Smooth muscle cell (in vitro differentiated cells): ENCODE measurements at regions not wholly inside any gene's neighbourhood (a gene's known extent, or its start where the extent isn't known, plus 50 kb on each side); places are given as distances from the start of the nearest gene placed in this dataset.

ENCODE experiments used
- DNase-seq: peaks from one replicate; lab custom pipeline; 2025; ENCODE audit not compliant: unreplicated experiment; lab: John Stamatoyannopoulos, UW
- H2AFZ ChIP-seq: fragments of 200-600 bp; sonication (generic); 2 replicates; pipeline ENCODE4 v1.6.0; 2016; ENCODE audit warnings: antibody characterized with exemption, low read depth, mild to moderate bottlenecking
- H3F3A ChIP-seq: fragments of 200-600 bp; sonication (generic); 2 replicates; pipeline ENCODE4 v1.6.0; 2017; ENCODE audit warnings: antibody characterized with exemption, low read depth
- H3K27ac ChIP-seq: fragments of 200-600 bp; sonication (generic); 2 replicates; pipeline ENCODE4 v1.5.1; 2016; ENCODE audit warnings: low read depth, mild to moderate bottlenecking
- H3K27me3 ChIP-seq: fragments of 200-600 bp; sonication (generic); 2 replicates; pipeline ENCODE4 v1.6.1; 2016; ENCODE audit warnings: low read depth, mild to moderate bottlenecking
- H3K36me3 ChIP-seq: fragments of 200-600 bp; sonication (generic); 2 replicates; pipeline ENCODE4 v1.5.1; 2016; ENCODE audit warnings: low read depth
- H3K4me1 ChIP-seq: fragments of 200-600 bp; sonication (generic); 2 replicates; pipeline ENCODE4 v1.5.1; 2016; ENCODE audit warnings: low read depth
- H3K4me2 ChIP-seq: fragments of 200-600 bp; sonication (generic); 2 replicates; pipeline ENCODE4 v1.6.0; 2016; ENCODE audit warnings: mild to moderate bottlenecking
- H3K4me3 ChIP-seq: fragments of 200-600 bp; sonication (generic); 2 replicates; pipeline ENCODE4 v1.5.1; 2016; ENCODE audit warnings: mild to moderate bottlenecking
- H3K79me2 ChIP-seq: fragments of 200-600 bp; sonication (generic); 2 replicates; pipeline ENCODE4 v1.6.0; 2016; ENCODE audit warnings: low read depth, mild to moderate bottlenecking
- H3K9ac ChIP-seq: fragments of 200-600 bp; sonication (generic); 2 replicates; pipeline ENCODE4 v1.6.0; 2016; ENCODE audit warnings: low read depth
- H3K9me3 ChIP-seq: fragments of 200-600 bp; sonication (generic); replicated peaks from 2 replicates; pipeline ENCODE4 v1.5.1; 2016; ENCODE audit warnings: low read depth
- H4K20me1 ChIP-seq: fragments of 200-600 bp; sonication (generic); 2 replicates; pipeline ENCODE4 v1.6.0; 2016; ENCODE audit warnings: low read depth
- CTCF ChIP-seq: fragments of 200-600 bp; sonication (generic); IDR thresholded peaks from 2 replicates; pipeline ENCODE4 v1.5.1; 2017; ENCODE audit warnings: borderline replicate concordance, mild to moderate bottlenecking, antibody characterized with exemption; ENCODE audit not compliant: insufficient read depth, poor library complexity, severe bottlenecking
- WGBS: methylation state at CpG from one replicate; pipeline ENCODE4 v1.1.7; 2016; ENCODE audit warnings: low lambda C conversion rate; 5-methylcytosine and 5-hydroxymethylcytosine counted together

DNA sequence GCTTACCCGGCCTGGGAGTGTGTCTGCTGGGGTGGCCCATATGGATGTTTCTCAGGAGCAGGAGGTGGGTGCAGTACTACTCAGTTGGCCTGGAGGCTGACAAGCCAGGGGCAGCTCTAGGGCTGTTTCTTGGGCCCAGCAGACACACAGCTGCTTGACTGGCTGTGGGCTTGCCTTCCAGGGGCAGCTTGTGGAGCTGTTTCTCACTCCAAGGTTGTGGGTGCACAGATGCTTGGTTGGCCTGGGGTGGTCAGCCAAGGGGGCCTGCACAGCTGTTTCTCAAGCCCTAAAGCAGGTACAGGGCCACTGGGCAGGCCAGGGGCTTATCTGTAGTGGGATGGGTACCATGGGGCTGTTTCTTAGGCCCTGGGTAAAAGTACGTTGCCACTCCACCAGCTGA, 1078.1 kb upstream of the ADGRL2 start:
- Histone ChIP-seq H3K36me3 (no peaks in the 10 kb centered on the region), H3F3A (no peaks in the 10 kb centered on the region), H3K4me2 (no peak overlapping the region), H3K4me3 (no peak overlapping the region), H3K27ac (no peak overlapping the region), H3K4me1 (no peaks in the 10 kb centered on the region), H3K79me2 (no peaks in the 10 kb centered on the region), H2AFZ (no peak overlapping the region), H4K20me1 (no peaks in the 10 kb centered on the region), H3K27me3 (no peaks in the 10 kb centered on the region), H3K9me3 (no peaks in the 10 kb centered on the region), H3K9ac (no peak overlapping the region)
- 89% methylated on average over 2 of the region's 2 CpGs for WGBS
- DNase-seq: no peak
- no peak for TF ChIP-seq CTCF

GRCh38 chr1:80706526-80706925, 1094.2 kb upstream of the ADGRL2 start:
- H3K4me2 ChIP-seq: no peak overlapping the region
- no peak for DNase-seq
- no peak overlapping the region for H3K4me3 ChIP-seq
- H3F3A ChIP-seq: no peaks in the 10 kb centered on the region
- H3K79me2 ChIP-seq: no peaks in the 10 kb centered on the region
- TF ChIP-seq CTCF: no peak
- no peak overlapping the region for H3K27ac ChIP-seq
- 93% methylated on average over 1 of the region's 1 CpG for WGBS
- H3K9ac ChIP-seq: no peak overlapping the region
- H3K9me3 ChIP-seq: no peaks in the 10 kb centered on the region
- no peaks in the 10 kb centered on the region for H3K27me3 ChIP-seq
- no peaks in the 10 kb centered on the region for H4K20me1 ChIP-seq
- no peaks in the 10 kb centered on the region for H3K36me3 ChIP-seq
- peaks cover 13% of the 10 kb centered on the region for H3K4me1 ChIP-seq
- no peak overlapping the region for H2AFZ ChIP-seq

- Histone ChIP-seq H3K36me3 (no peaks in the 10 kb centered on the region), H3K9me3 (no peaks in the 10 kb centered on the region), H3K9ac (no peak overlapping the region), H3K79me2 (no peaks in the 10 kb centered on the region), H4K20me1 (no peaks in the 10 kb centered on the region), H3K27me3 (no peaks in the 10 kb centered on the region), H3K27ac (no peak overlapping the region), H3K4me3 (no peak overlapping the region), H2AFZ (no peak overlapping the region), H3F3A (no peaks in the 10 kb centered on the region), H3K4me1 (peaks cover 19% of the 10 kb centered on the region), H3K4me2 (no peak overlapping the region)
- TF ChIP-seq CTCF: no peak
- 71% methylated on average over 5 of the region's 5 CpGs for WGBS
- DNase-seq: no peak
Measured at GRCh38 chr1:80678438-80678837, 1122.3 kb upstream of the ADGRL2 start.

DNA sequence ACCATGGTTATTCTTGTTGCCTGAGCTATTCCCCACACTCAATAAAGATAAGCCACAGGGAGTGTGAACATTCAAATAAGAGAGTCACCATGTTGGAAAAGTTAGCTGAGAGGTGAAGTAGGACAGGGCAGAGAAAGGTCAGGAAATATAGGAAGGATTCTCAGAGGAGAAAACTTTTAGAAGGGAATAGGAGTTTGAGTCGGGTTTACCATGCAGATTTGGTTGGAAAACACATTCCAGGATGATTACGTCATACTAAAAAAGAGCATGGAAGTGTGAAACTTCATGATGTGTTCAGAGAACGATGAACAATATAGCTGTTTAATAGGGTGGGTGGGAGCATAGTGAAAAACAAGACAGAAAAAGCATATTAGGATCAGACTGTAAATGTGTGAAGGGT, 1125.3 kb upstream of the ADGRL2 start:
- Histone ChIP-seq H3K9ac (no peak overlapping the region), H3K9me3 (no peaks in the 10 kb centered on the region), H3F3A (no peaks in the 10 kb centered on the region), H3K27ac (no peak overlapping the region), H3K36me3 (no peaks in the 10 kb centered on the region), H3K27me3 (no peaks in the 10 kb centered on the region), H3K4me2 (peak overlapping the region; percentile 25), H3K4me3 (no peak overlapping the region), H2AFZ (no peak overlapping the region), H4K20me1 (no peaks in the 10 kb centered on the region), H3K79me2 (no peaks in the 10 kb centered on the region), H3K4me1 (peaks cover 19% of the 10 kb centered on the region)
- 38% methylated on average over 3 of the region's 3 CpGs for WGBS
- no peak for TF ChIP-seq CTCF
- no peak for DNase-seq
